ENCODE measurements at regions not wholly inside any gene's neighbourhood (a gene's known extent, or its start where the extent isn't known, plus 50 kb on each side); places are given as distances from the start of the nearest gene placed in this dataset.

- no peak overlapping the region for H2AFZ ChIP-seq (ENCODE audit: insufficient read depth, low read depth, low read length, poor library complexity, severe bottlenecking)
- Mint-ChIP-seq H3K27ac (no peak overlapping the region), H3K9me3 (ENCODE audit: insufficient read depth) (peaks cover 1% of the 10 kb centered on the region), H3K27me3 (no peaks in the 10 kb centered on the region), H3K4me1 (no peaks in the 10 kb centered on the region), H3K4me3 (no peak overlapping the region)
- WGBS (ENCODE audit: insufficient coverage), result 88% methylated on average over 9 of the region's 11 CpGs
- H3K27me3 ChIP-seq (replicated peaks in 1 of 4; ENCODE audit: control extremely low read depth in 1 of 4, control insufficient read depth in 3 of 4, insufficient read depth in 4 of 4, low read length in 3 of 4), result no peaks in the 10 kb centered on the region
- no peaks in the 10 kb centered on the region for H3K9me3 ChIP-seq (ENCODE audit: control extremely low read depth in 1 of 3, control insufficient read depth in 2 of 3, insufficient read depth in 1 of 3, low read length in 2 of 3)
- H3K4me1 ChIP-seq (ENCODE audit: control insufficient read depth in 2 of 2, insufficient read depth in 2 of 2, low read length in 2 of 2), result no peaks in the 10 kb centered on the region
- ChIA-PET POLR2A (no interaction called here), CTCF (no interaction called here)
- H3K27ac ChIP-seq (ENCODE audit: low read length in 2 of 2), result no peak overlapping the region
- no peak overlapping the region for H3K4me3 ChIP-seq (ENCODE audit: control extremely low read depth in 1 of 5, extremely low read depth in 1 of 5, insufficient read depth in 1 of 5, low read depth in 2 of 5, low read length in 4 of 5)
- no peak for DNase-seq
- ATAC-seq (ENCODE audit: low read depth), result no peak
- no peak overlapping the region for H3K4me2 ChIP-seq (replicated peaks; ENCODE audit: low read depth, low read length, poor library complexity, severe bottlenecking)
- intact Hi-C loops (cut with micrococcal nuclease), result no loop called here
- no peaks in the 10 kb centered on the region for H4K20me1 ChIP-seq (ENCODE audit: control insufficient read depth, insufficient read depth, low read length, poor library complexity, severe bottlenecking)
- no peaks in the 10 kb centered on the region for H3K79me2 ChIP-seq (ENCODE audit: control insufficient read depth, insufficient read depth, low read length)
- no peaks in the 10 kb centered on the region for H3K36me3 ChIP-seq (replicated peaks in 1 of 2; ENCODE audit: control extremely low read depth in 1 of 2, control insufficient read depth in 1 of 2, extremely low read depth in 1 of 2, insufficient read depth in 2 of 2, low read length in 1 of 2)
- no peak overlapping the region for H3K9ac ChIP-seq (ENCODE audit: low read length)
- no peak for TF ChIP-seq CTCF (IDR thresholded peaks at IDR 0.05)
- no peak for TF ChIP-seq EZH2 (IDR thresholded peaks at IDR 0.05; ENCODE audit: borderline replicate concordance, insufficient read depth, low read depth, low read length, poor library complexity, severe bottlenecking)
Observed at GRCh38 chr7:117971556-117972244, 98.5 kb upstream of the CTTNBP2 start.

GRCh38 chr7:117972606-117973005 is 99.4 kb upstream of the CTTNBP2 start:
- H3K27ac ChIP-seq (ENCODE audit: low read length in 2 of 2), result no peak overlapping the region
- H3K27ac Mint-ChIP-seq, result no peak overlapping the region
- H3K4me1 Mint-ChIP-seq, result no peaks in the 10 kb centered on the region
- WGBS (ENCODE audit: insufficient coverage), result 96% methylated on average over 3 of the region's 4 CpGs
- H3K9me3 ChIP-seq (ENCODE audit: control extremely low read depth in 1 of 3, control insufficient read depth in 2 of 3, insufficient read depth in 1 of 3, low read length in 2 of 3), result no peaks in the 10 kb centered on the region
- intact Hi-C loops (cut with micrococcal nuclease), result no loop called here
- no peak overlapping the region for H3K9ac ChIP-seq (ENCODE audit: low read length)
- ATAC-seq (ENCODE audit: low read depth), result no peak
- H3K79me2 ChIP-seq (ENCODE audit: control insufficient read depth, insufficient read depth, low read length), result no peaks in the 10 kb centered on the region
- no peaks in the 10 kb centered on the region for H3K4me1 ChIP-seq (ENCODE audit: control insufficient read depth in 2 of 2, insufficient read depth in 2 of 2, low read length in 2 of 2)
- TF ChIP-seq EZH2 (IDR thresholded peaks at IDR 0.05; ENCODE audit: borderline replicate concordance, insufficient read depth, low read depth, low read length, poor library complexity, severe bottlenecking) (no peak), CTCF (IDR thresholded peaks at IDR 0.05) (no peak)
- H3K4me2 ChIP-seq (replicated peaks; ENCODE audit: low read depth, low read length, poor library complexity, severe bottlenecking), result no peak overlapping the region
- H3K27me3 Mint-ChIP-seq, result no peaks in the 10 kb centered on the region
- ChIA-PET POLR2A (no interaction called here), CTCF (no interaction called here)
- no peak overlapping the region for H3K4me3 ChIP-seq (ENCODE audit: control extremely low read depth in 1 of 5, extremely low read depth in 1 of 5, insufficient read depth in 1 of 5, low read depth in 2 of 5, low read length in 4 of 5)
- DNase-seq, result no peak
- no peaks in the 10 kb centered on the region for H4K20me1 ChIP-seq (ENCODE audit: control insufficient read depth, insufficient read depth, low read length, poor library complexity, severe bottlenecking)
- no peak overlapping the region for H2AFZ ChIP-seq (ENCODE audit: insufficient read depth, low read depth, low read length, poor library complexity, severe bottlenecking)
- no peak overlapping the region for H3K4me3 Mint-ChIP-seq
- H3K27me3 ChIP-seq (replicated peaks in 1 of 4; ENCODE audit: control extremely low read depth in 1 of 4, control insufficient read depth in 3 of 4, insufficient read depth in 4 of 4, low read length in 3 of 4), result no peaks in the 10 kb centered on the region
- no peaks in the 10 kb centered on the region for H3K36me3 ChIP-seq (replicated peaks in 1 of 2; ENCODE audit: control extremely low read depth in 1 of 2, control insufficient read depth in 1 of 2, extremely low read depth in 1 of 2, insufficient read depth in 2 of 2, low read length in 1 of 2)
- peaks cover 1% of the 10 kb centered on the region for H3K9me3 Mint-ChIP-seq (ENCODE audit: insufficient read depth)

All from B cell (primary cell).